ENCODE measurements at regions not wholly inside any gene's neighbourhood (a gene's known extent, or its start where the extent isn't known, plus 50 kb on each side); places are given as distances from the start of the nearest gene placed in this dataset.

DNA sequence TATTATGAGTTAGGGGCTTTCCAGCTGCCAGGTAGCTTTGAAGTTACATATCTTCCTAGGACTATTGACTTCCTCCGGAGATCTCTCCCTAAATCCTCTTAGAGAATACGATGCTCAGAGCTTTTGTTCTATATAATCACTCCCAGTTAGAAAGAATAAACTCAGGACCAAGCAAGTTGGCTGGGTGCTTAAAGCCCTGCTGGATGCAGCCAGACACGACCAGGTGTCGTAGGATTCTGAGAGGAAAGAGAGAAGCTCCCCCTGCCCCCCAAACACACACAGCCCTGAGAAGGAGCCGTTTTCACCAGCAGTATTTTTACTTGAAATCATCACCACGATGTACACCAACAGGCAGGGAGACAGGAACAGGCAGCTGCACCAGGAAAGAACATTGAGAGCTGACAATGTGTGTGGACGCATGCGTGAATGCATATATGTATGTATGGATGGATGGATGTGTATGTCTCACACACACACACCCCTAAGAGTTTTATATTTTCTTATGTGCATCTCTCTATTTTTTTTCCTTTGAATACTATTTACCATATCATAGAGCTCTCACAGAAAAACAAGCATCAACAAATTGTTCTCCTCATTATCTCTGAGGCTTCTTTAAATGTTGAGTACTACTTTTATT is 382.6 kb downstream of the EPHA4 start:
- no peak overlapping the region for H3K4me2 ChIP-seq (ENCODE audit: low read depth, low read length)
- no peak overlapping the region for H2AFZ ChIP-seq (ENCODE audit: low read length)
- intact Hi-C loops (cut with micrococcal nuclease; ENCODE audit: unreplicated experiment): no loop called here
- CTCF ChIA-PET (ENCODE audit: low intra/inter-chr PET ratio, low total read pairs): no interaction called here
- FAIRE-seq (no peak), ATAC-seq (no peak), DNase-seq (ENCODE audit: low spot score) (no peak)
- 30% methylated on average over 8 of the region's 8 CpGs for WGBS (ENCODE audit: low lambda C conversion rate)
- no TSS peak for BruUV-seq (replicated peaks)
- POLR2A ChIA-PET: no interaction called here
- H3K9ac ChIP-seq (ENCODE audit: insufficient read depth, low read depth, low read length): no peak overlapping the region
- no peaks in the 10 kb centered on the region for H3K36me3 ChIP-seq (replicated peaks in 1 of 2; ENCODE audit: control insufficient read depth in 1 of 2, insufficient read depth in 2 of 2, low read length in 2 of 2)
- in situ Hi-C loops (cut with HindIII; ENCODE audit: extremely low pct_ligation_motif_present, low pct_unique_long_range_greater_than_20kb): no loop called here
- H3K79me2 ChIP-seq (ENCODE audit: insufficient read depth, low read length): no peaks in the 10 kb centered on the region
- no peaks in the 10 kb centered on the region for H3K27me3 ChIP-seq (ENCODE audit: control insufficient read depth in 1 of 2, insufficient read depth in 2 of 2, low read length in 2 of 2)
- H4K20me1 ChIP-seq (ENCODE audit: insufficient read depth, low read length): no peaks in the 10 kb centered on the region
- no peak overlapping the region for H3K4me3 ChIP-seq (replicated peaks in 1 of 3; ENCODE audit: insufficient read depth in 1 of 3, low read depth in 2 of 3, low read length in 3 of 3)
- H3K27ac ChIP-seq (ENCODE audit: extremely low read length, insufficient read depth, low read length): no peak overlapping the region
- peaks cover 3% of the 10 kb centered on the region; the same call in 1 of the 2 replicates for H3K9me3 ChIP-seq (ENCODE audit: low read length)
- H3K4me1 ChIP-seq (ENCODE audit: insufficient read depth, low read length): no peaks in the 10 kb centered on the region
- TF ChIP-seq, protein P1, sequence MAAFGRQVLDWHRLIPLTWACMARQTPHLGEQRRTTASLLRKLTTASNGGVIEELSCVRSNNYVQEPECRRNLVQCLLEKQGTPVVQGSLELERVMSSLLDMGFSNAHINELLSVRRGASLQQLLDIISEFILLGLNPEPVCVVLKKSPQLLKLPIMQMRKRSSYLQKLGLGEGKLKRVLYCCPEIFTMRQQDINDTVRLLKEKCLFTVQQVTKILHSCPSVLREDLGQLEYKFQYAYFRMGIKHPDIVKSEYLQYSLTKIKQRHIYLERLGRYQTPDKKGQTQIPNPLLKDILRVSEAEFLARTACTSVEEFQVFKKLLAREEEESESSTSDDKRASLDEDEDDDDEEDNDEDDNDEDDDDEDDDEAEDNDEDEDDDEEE (CRISPR knock-in tag; IDR thresholded peaks at IDR 0.05): no peak
- TF ChIP-seq, protein P2, sequence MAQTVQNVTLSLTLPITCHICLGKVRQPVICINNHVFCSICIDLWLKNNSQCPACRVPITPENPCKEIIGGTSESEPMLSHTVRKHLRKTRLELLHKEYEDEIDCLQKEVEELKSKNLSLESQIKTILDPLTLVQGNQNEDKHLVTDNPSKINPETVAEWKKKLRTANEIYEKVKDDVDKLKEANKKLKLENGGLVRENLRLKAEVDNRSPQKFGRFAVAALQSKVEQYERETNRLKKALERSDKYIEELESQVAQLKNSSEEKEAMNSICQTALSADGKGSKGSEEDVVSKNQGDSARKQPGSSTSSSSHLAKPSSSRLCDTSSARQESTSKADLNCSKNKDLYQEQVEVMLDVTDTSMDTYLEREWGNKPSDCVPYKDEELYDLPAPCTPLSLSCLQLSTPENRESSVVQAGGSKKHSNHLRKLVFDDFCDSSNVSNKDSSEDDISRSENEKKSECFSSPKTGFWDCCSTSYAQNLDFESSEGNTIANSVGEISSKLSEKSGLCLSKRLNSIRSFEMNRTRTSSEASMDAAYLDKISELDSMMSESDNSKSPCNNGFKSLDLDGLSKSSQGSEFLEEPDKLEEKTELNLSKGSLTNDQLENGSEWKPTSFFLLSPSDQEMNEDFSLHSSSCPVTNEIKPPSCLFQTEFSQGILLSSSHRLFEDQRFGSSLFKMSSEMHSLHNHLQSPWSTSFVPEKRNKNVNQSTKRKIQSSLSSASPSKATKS (CRISPR knock-in tag; IDR thresholded peaks at IDR 0.05): no peak
- TF ChIP-seq, protein P3, sequence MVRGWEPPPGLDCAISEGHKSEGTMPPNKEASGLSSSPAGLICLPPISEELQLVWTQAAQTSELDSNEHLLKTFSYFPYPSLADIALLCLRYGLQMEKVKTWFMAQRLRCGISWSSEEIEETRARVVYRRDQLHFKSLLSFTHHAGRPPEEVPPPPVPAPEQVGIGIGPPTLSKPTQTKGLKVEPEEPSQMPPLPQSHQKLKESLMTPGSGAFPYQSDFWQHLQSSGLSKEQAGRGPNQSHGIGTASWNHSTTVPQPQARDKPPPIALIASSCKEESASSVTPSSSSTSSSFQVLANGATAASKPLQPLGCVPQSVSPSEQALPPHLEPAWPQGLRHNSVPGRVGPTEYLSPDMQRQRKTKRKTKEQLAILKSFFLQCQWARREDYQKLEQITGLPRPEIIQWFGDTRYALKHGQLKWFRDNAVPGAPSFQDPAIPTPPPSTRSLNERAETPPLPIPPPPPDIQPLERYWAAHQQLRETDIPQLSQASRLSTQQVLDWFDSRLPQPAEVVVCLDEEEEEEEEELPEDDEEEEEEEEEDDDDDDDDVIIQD (CRISPR knock-in tag; IDR thresholded peaks at IDR 0.05; ENCODE audit: low read depth): no peak
- TF ChIP-seq SOX6 (IDR thresholded peaks at IDR 0.05): no peak
- no peak for TF ChIP-seq SOX6 (CRISPR knock-in tag; IDR thresholded peaks at IDR 0.05)
- TF ChIP-seq KAT7 (CRISPR knock-in tag; IDR thresholded peaks at IDR 0.05; ENCODE audit: borderline replicate concordance): no peak
- TF ChIP-seq ZNF703 (CRISPR knock-in tag; IDR thresholded peaks at IDR 0.05; ENCODE audit: borderline replicate concordance): no peak
- TF ChIP-seq FOXP1 (IDR thresholded peaks at IDR 0.05): no peak
- no peak for TF ChIP-seq FOXP1 (CRISPR knock-in tag; IDR thresholded peaks at IDR 0.05)
- TF ChIP-seq HDAC2 (CRISPR knock-in tag; IDR thresholded peaks at IDR 0.05): no peak
